Astrocyte (in vitro differentiated cells and primary cell): ENCODE measurements at regions not wholly inside any gene's neighbourhood (a gene's known extent, or its start where the extent isn't known, plus 50 kb on each side); places are given as distances from the start of the nearest gene placed in this dataset.

ENCODE experiments used
- DNase-seq: peaks from one replicate; pipeline ENCODE4 v3.0.0-alpha.2; 2010; ENCODE audit warnings: low read depth
- FAIRE-seq: peaks from 2 replicates; lab custom pipeline; 2011; peaks lifted over from hg19 to GRCh38; lab: Jason Lieb, UNC
- H2AFZ ChIP-seq: 2 replicates; pipeline ENCODE4 v1.6.0; 2012; ENCODE audit warnings: low read depth, low read length, inconsistent platforms
- H3K27ac ChIP-seq: 2 replicates; pipeline ENCODE4 v1.5.1; 2011; ENCODE audit warnings: low read depth, low read length, inconsistent platforms
- H3K27me3 ChIP-seq: 2 replicates; pipeline ENCODE4 v1.6.0; 2011; ENCODE audit warnings: low read length, inconsistent platforms; ENCODE audit not compliant: insufficient read depth
- H3K36me3 ChIP-seq: 2 replicates; pipeline ENCODE4 v1.5.1; 2011; ENCODE audit warnings: low read length, inconsistent platforms; ENCODE audit not compliant: insufficient read depth
- H3K4me1 ChIP-seq: 2 replicates; pipeline ENCODE4 v1.5.1; 2011; ENCODE audit warnings: low read length, inconsistent platforms; ENCODE audit not compliant: insufficient read depth
- H3K4me2 ChIP-seq: 2 replicates; pipeline ENCODE4 v1.6.0; 2012; ENCODE audit warnings: low read length, inconsistent platforms
- H3K4me3 ChIP-seq: 2 replicates; pipeline ENCODE4 v1.5.1; 2011; ENCODE audit warnings: low read depth, mild to moderate bottlenecking, low read length, inconsistent platforms; ENCODE audit not compliant: insufficient read depth
- H3K79me2 ChIP-seq: 2 replicates; pipeline ENCODE4 v1.6.0; 2012; ENCODE audit warnings: mild to moderate bottlenecking, low read length, inconsistent platforms; ENCODE audit not compliant: insufficient read depth
- H3K9ac ChIP-seq: 2 replicates; pipeline ENCODE4 v1.6.0; 2012; ENCODE audit warnings: mild to moderate bottlenecking, low read length, inconsistent platforms
- H3K9me3 ChIP-seq: 2 replicates; pipeline ENCODE4 v1.5.1; 2012; ENCODE audit warnings: low read depth, mild to moderate bottlenecking, low read length, inconsistent platforms; ENCODE audit not compliant: insufficient read depth
- H4K20me1 ChIP-seq: 2 replicates; pipeline ENCODE4 v1.6.0; 2012; ENCODE audit warnings: low read length, inconsistent platforms; ENCODE audit not compliant: insufficient read depth
- H3K27ac Mint-ChIP-seq: one replicate; pipeline ENCODE4 v1.8.0; 2021; ENCODE audit warnings: mild to moderate bottlenecking, mixed read lengths; ENCODE audit not compliant: unreplicated experiment
- H3K27me3 Mint-ChIP-seq: one replicate; pipeline ENCODE4 v1.8.0; 2021; ENCODE audit warnings: low read depth, mixed read lengths; ENCODE audit not compliant: unreplicated experiment
- H3K36me3 Mint-ChIP-seq: one replicate; pipeline ENCODE4 v1.8.0; 2021; ENCODE audit warnings: low read depth, mixed read lengths; ENCODE audit not compliant: unreplicated experiment
- H3K4me1 Mint-ChIP-seq: one replicate; pipeline ENCODE4 v1.8.0; 2021; ENCODE audit warnings: low read depth, mixed read lengths; ENCODE audit not compliant: unreplicated experiment
- H3K4me3 Mint-ChIP-seq: one replicate; pipeline ENCODE4 v1.8.0; 2021; ENCODE audit warnings: mild to moderate bottlenecking, moderate library complexity, mixed read lengths; ENCODE audit not compliant: unreplicated experiment
- H3K9me3 Mint-ChIP-seq: one replicate; pipeline ENCODE4 v1.8.0; 2021; ENCODE audit warnings: mild to moderate bottlenecking, mixed read lengths; ENCODE audit not compliant: unreplicated experiment
- EZH2 ChIP-seq: IDR thresholded peaks from 2 replicates; pipeline ENCODE4 v1.6.1; 2012; ENCODE audit warnings: mild to moderate bottlenecking, low read length, inconsistent platforms; ENCODE audit not compliant: insufficient read depth
- TF ChIP-seq, protein P1 (sequence below): IDR thresholded peaks from 2 replicates; pipeline ENCODE4 v1.5.1; 2011; ENCODE audit warnings: low read depth, mild to moderate bottlenecking, inconsistent platforms, low read length, moderate library complexity; ENCODE audit not compliant: insufficient read depth

DNA sequence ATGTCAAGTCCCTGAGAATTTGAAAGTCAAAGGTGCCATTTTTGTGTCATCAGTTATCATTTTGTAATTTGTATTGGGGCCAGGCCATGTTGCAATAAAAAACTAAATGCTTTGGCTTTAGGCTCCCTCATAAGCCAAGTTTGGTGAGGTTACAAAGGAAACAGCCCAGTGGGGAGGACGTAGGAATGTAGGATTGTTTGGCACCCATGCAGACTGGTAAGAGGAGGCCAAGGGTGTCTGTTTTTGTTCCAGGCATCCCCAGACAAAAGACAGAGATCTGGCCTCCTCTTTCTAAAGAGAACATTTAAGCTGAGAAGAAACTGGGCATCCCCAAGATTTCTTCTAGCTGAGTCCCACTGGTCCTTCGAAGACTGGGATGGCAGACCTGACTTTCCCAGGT lies 111.7 kb downstream of the SUDS3 start:
- H3K36me3 Mint-ChIP-seq = no peaks in the 10 kb centered on the region

DNA sequence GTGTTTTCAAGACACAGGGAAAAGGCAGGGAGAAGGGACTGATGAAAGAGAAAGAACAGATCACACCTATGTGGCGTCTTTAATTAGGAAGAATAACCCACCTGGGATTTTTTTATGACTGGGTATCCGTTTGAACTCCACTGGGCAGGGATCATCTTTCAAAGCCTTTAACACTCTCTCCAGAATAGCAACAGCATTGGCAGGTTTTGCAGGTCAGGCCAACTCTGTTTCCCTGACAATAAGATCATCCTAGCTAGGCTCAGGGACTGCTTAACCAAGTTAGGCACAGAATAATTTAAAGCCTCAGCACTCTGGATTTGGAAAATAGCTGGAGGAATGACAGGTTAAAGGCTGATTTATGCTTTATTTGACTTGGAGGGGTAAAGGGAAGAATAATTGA lies 117.6 kb downstream of the SUDS3 start:
- Histone ChIP-seq H3K27ac (no peak overlapping the region), H3K27me3 (no peaks in the 10 kb centered on the region), H2AFZ (no peak overlapping the region), H3K4me2 (no peak overlapping the region), H3K9ac (no peak overlapping the region), H3K36me3 (no peaks in the 10 kb centered on the region), H3K4me3 (no peak overlapping the region), H4K20me1 (no peaks in the 10 kb centered on the region), H3K79me2 (no peaks in the 10 kb centered on the region), H3K9me3 (no peaks in the 10 kb centered on the region), H3K4me1 (no peaks in the 10 kb centered on the region)
- Mint-ChIP-seq H3K4me3 (no peak overlapping the region), H3K27ac (no peak overlapping the region), H3K36me3 (peaks cover 3% of the 10 kb centered on the region), H3K4me1 (peaks cover 2% of the 10 kb centered on the region), H3K27me3 (peaks cover 6% of the 10 kb centered on the region), H3K9me3 (peaks cover 4% of the 10 kb centered on the region)
- TF ChIP-seq, protein P1, sequence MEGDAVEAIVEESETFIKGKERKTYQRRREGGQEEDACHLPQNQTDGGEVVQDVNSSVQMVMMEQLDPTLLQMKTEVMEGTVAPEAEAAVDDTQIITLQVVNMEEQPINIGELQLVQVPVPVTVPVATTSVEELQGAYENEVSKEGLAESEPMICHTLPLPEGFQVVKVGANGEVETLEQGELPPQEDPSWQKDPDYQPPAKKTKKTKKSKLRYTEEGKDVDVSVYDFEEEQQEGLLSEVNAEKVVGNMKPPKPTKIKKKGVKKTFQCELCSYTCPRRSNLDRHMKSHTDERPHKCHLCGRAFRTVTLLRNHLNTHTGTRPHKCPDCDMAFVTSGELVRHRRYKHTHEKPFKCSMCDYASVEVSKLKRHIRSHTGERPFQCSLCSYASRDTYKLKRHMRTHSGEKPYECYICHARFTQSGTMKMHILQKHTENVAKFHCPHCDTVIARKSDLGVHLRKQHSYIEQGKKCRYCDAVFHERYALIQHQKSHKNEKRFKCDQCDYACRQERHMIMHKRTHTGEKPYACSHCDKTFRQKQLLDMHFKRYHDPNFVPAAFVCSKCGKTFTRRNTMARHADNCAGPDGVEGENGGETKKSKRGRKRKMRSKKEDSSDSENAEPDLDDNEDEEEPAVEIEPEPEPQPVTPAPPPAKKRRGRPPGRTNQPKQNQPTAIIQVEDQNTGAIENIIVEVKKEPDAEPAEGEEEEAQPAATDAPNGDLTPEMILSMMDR = no peak
- no peak for TF ChIP-seq EZH2
- FAIRE-seq = no peak
- no peak for DNase-seq

More for the DNA sequence above, 111.7 kb downstream of the SUDS3 start:
- no peak for FAIRE-seq
- no peak overlapping the region for H3K27ac Mint-ChIP-seq
- H2AFZ ChIP-seq = no peak overlapping the region
- no peaks in the 10 kb centered on the region for H3K4me1 Mint-ChIP-seq
- no peak for DNase-seq
- no peak overlapping the region for H3K4me2 ChIP-seq
- H3K27ac ChIP-seq = no peak overlapping the region
- H3K4me3 ChIP-seq = no peak overlapping the region
- no peaks in the 10 kb centered on the region for H3K9me3 ChIP-seq
- no peaks in the 10 kb centered on the region for H3K4me1 ChIP-seq
- no peaks in the 10 kb centered on the region for H3K27me3 ChIP-seq
- H3K9me3 Mint-ChIP-seq = peaks cover 12% of the 10 kb centered on the region
- H3K36me3 ChIP-seq = no peaks in the 10 kb centered on the region
- no peak for TF ChIP-seq EZH2
- no peaks in the 10 kb centered on the region for H3K79me2 ChIP-seq
- no peak overlapping the region for H3K9ac ChIP-seq
- H3K4me3 Mint-ChIP-seq = no peak overlapping the region
- peaks cover 17% of the 10 kb centered on the region for H3K27me3 Mint-ChIP-seq
- no peaks in the 10 kb centered on the region for H4K20me1 ChIP-seq

DNA sequence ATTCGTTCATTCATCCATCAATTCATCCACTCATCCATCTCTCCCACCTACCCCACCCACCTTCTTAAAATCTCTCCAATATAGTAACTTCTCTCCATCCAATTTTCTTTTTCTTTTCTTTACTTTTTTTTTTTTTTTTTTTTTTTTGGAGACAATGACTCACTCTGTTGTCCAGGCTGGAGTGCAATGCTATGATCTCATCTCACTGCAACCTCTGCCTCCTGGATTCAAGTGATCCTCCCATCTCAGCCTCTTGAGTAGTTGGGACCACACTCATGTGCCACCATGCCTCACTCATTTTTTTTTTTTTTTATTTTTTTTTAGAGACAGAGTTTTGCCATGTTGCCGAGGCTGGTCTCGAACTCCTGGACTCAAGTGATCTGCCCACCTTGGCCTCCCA lies 118.4 kb downstream of the SUDS3 start:
- H3K36me3 ChIP-seq = no peaks in the 10 kb centered on the region
- no peaks in the 10 kb centered on the region for H3K79me2 ChIP-seq
- no peak overlapping the region for H3K4me3 ChIP-seq
- Mint-ChIP-seq H3K27me3 (peaks cover 5% of the 10 kb centered on the region), H3K27ac (no peak overlapping the region), H3K4me3 (no peak overlapping the region), H3K36me3 (peaks cover 3% of the 10 kb centered on the region), H3K4me1 (peaks cover 2% of the 10 kb centered on the region), H3K9me3 (no peaks in the 10 kb centered on the region)
- no peak for DNase-seq
- no peaks in the 10 kb centered on the region for H3K9me3 ChIP-seq
- no peak overlapping the region for H3K4me2 ChIP-seq
- no peak overlapping the region for H3K27ac ChIP-seq
- H3K9ac ChIP-seq = no peak overlapping the region
- H4K20me1 ChIP-seq = no peaks in the 10 kb centered on the region
- no peaks in the 10 kb centered on the region for H3K4me1 ChIP-seq
- no peaks in the 10 kb centered on the region for H3K27me3 ChIP-seq
- H2AFZ ChIP-seq = no peak overlapping the region
- TF ChIP-seq EZH2 = no peak
- TF ChIP-seq, protein P1 = no peak
- no peak for FAIRE-seq
